HepG2 (cell line): ENCODE measurements at regions not wholly inside any gene's neighbourhood (a gene's known extent, or its start where the extent isn't known, plus 50 kb on each side); places are given as distances from the start of the nearest gene placed in this dataset.

Source experiments
- ATAC-seq: fragments of 200-7000 bp; cut with Tn5 transposase; 3 replicates; pipeline ENCODE4 v1.9.1; 2020; ENCODE audit warnings: mild to moderate bottlenecking, moderate library complexity
- BruUV-seq: library from RNA; stranded (reverse); fragments of 400-500 nt; replicated peaks from 2 replicates; lab custom pipeline; 2021; lab: Mats Ljungman, UMichigan
- CTCF ChIA-PET: fragments of 300-600 bp; formaldehyde crosslinking; extraction: SDS; loops from one replicate; lab custom pipeline; 2021; ENCODE audit warnings: low total read pairs, inconsistent platforms, low intra/inter-chr PET ratio; lab: Yijun Ruan, JAX
- POLR2A ChIA-PET: fragments of 350-600 bp; sonication (Branson Sonifier 250); formaldehyde crosslinking; loops from one replicate; lab custom pipeline; 2020; ENCODE audit warnings: antibody characterized with exemption, inconsistent platforms; lab: Yijun Ruan, JAX
- DNase-seq: peaks from one replicate; pipeline ENCODE4 v3.0.0-alpha.2; 2015; ENCODE audit warnings: low spot score
- FAIRE-seq: peaks from 3 replicates; lab custom pipeline; 2011; peaks lifted over from hg19 to GRCh38; lab: Jason Lieb, UNC
- H2AFZ ChIP-seq: one replicate; pipeline ENCODE4 v1.6.1; 2011; ENCODE audit warnings: low read length, inconsistent platforms
- H3K27ac ChIP-seq: fragments of 300-600 bp; 3 replicates; pipeline ENCODE4 v1.8.0; 2011; ENCODE audit warnings: mixed run types, mild to moderate bottlenecking, mixed read lengths, low read length, inconsistent platforms; ENCODE audit not compliant: insufficient read depth; ENCODE audit errors: extremely low read length
- H3K27me3 ChIP-seq, 2 experiments: fragments of 200-600 bp in 1 of 2; 2 replicates in 1 of 2; 3 replicates in 1 of 2; pipeline versions ENCODE4 v1.6.0 to v1.8.0; 2011; ENCODE audit warnings: low read length in 2 of 2, mild to moderate bottlenecking in 2 of 2, moderate library complexity in 2 of 2, inconsistent platforms in 1 of 2; ENCODE audit not compliant: insufficient read depth in 2 of 2, control insufficient read depth in 1 of 2
- H3K36me3 ChIP-seq, 2 experiments: fragments of 200-600 bp in 1 of 2; replicated peaks in 1 of 2; 2 replicates in 1 of 2; 3 replicates in 1 of 2; pipeline versions ENCODE4 v1.5.1 to v1.8.0; 2011; ENCODE audit warnings: low read length in 2 of 2, inconsistent platforms in 1 of 2; ENCODE audit not compliant: insufficient read depth in 2 of 2, control insufficient read depth in 1 of 2
- H3K4me1 ChIP-seq: 2 replicates; pipeline ENCODE4 v1.5.1; 2012; ENCODE audit warnings: low read length, inconsistent platforms; ENCODE audit not compliant: insufficient read depth
- H3K4me2 ChIP-seq: 2 replicates; pipeline ENCODE4 v1.6.0; 2011; ENCODE audit warnings: low read depth, low read length, inconsistent platforms
- H3K4me3 ChIP-seq, 3 experiments: fragments of 200-600 bp in 1 of 3; sonication (generic), shearing (Covaris generic) in 1 of 3; replicated peaks in 1 of 3; 2 replicates each; pipeline ENCODE4 v1.5.1; 2011 to 2016; ENCODE audit warnings: low read length in 3 of 3, inconsistent platforms in 2 of 3, low read depth in 2 of 3, mild to moderate bottlenecking in 2 of 3, control low read depth in 1 of 3, mixed read lengths in 1 of 3; ENCODE audit not compliant: insufficient read depth in 1 of 3
- H3K79me2 ChIP-seq: one replicate; pipeline ENCODE4 v1.6.1; 2011; ENCODE audit warnings: low read length, inconsistent platforms; ENCODE audit not compliant: insufficient read depth
- H3K9ac ChIP-seq: 2 replicates; pipeline ENCODE4 v1.6.0; 2011; ENCODE audit warnings: mild to moderate bottlenecking, low read depth, low read length, inconsistent platforms; ENCODE audit not compliant: insufficient read depth
- H3K9me3 ChIP-seq: 2 replicates; pipeline ENCODE4 v1.5.1; 2012; ENCODE audit warnings: mild to moderate bottlenecking, low read length
- H4K20me1 ChIP-seq: 2 replicates; pipeline ENCODE4 v1.6.0; 2011; ENCODE audit warnings: inconsistent platforms, mild to moderate bottlenecking, low read length, moderate library complexity; ENCODE audit not compliant: insufficient read depth
- ELF4 ChIP-seq: sonication (generic); formaldehyde crosslinking; IDR thresholded peaks from 2 replicates; pipeline ENCODE4 v1.5.0; 2020; ENCODE audit warnings: missing genetic modification reagents, mild to moderate bottlenecking, moderate library complexity, borderline replicate concordance
- KDM5A ChIP-seq: fragments of 200-600 bp; sonication (generic); IDR thresholded peaks from 2 replicates; pipeline ENCODE4 v1.7.0; 2018; ENCODE audit warnings: antibody characterized with exemption, mild to moderate bottlenecking, low read length, borderline replicate concordance
- PAWR ChIP-seq: sonication (generic); formaldehyde crosslinking; IDR thresholded peaks from 2 replicates; pipeline ENCODE4 v1.4.0; 2020; ENCODE audit warnings: missing genetic modification reagents, mild to moderate bottlenecking, borderline replicate concordance
- ZFP36 ChIP-seq: fragments of 150-350 bp; IDR thresholded peaks from 2 replicates; pipeline ENCODE4 v1.6.1; 2018; ENCODE audit warnings: borderline replicate concordance, low read length, low read depth; ENCODE audit not compliant: partially characterized antibody
- ZMYM4 ChIP-seq: sonication (generic); formaldehyde crosslinking; IDR thresholded peaks from 2 replicates; pipeline ENCODE4 v1.8.1; 2023; ENCODE audit warnings: mild to moderate bottlenecking, missing genetic modification reagents
- ZNF546 ChIP-seq: sonication (generic); formaldehyde crosslinking; conservative IDR thresholded peaks from 2 replicates; pipeline ENCODE4 v1.8.1; 2023; ENCODE audit warnings: mild to moderate bottlenecking, missing genetic modification reagents
- ZNF7 ChIP-seq: IDR thresholded peaks from 2 replicates; pipeline ENCODE4 v1.6.1; 2016; ENCODE audit warnings: missing biosample characterization, missing genetic modification reagents
- ZSCAN29 ChIP-seq: sonication (generic); formaldehyde crosslinking; conservative IDR thresholded peaks from 2 replicates; pipeline ENCODE4 v1.4.0; 2020; ENCODE audit warnings: mild to moderate bottlenecking, missing genetic modification reagents
- WGBS: methylation state at CpG from one replicate; pipeline ENCODE4 v1.1.6; 2017; ENCODE audit warnings: low lambda C conversion rate; 5-methylcytosine and 5-hydroxymethylcytosine counted together
- in situ Hi-C: cut with HindIII; loops from 2 replicates; pipeline ENCODE4 v1.10.0; 2017; ENCODE audit warnings: low pct_unique_long_range_greater_than_20kb; ENCODE audit not compliant: extremely low pct_ligation_motif_present
- intact Hi-C: fragments of 100-400 bp; cut with micrococcal nuclease; formaldehyde crosslinking; loops from one replicate; pipeline ENCODE4 v1.10.0; 2022; ENCODE audit not compliant: unreplicated experiment
- TF ChIP-seq, protein P1 (sequence below): sonication (generic); formaldehyde crosslinking; IDR thresholded peaks from 2 replicates; pipeline ENCODE4 v1.5.0; 2020; ENCODE audit warnings: mild to moderate bottlenecking, missing genetic modification reagents, borderline replicate concordance
- TF ChIP-seq, protein P2 (sequence below): sonication (generic); formaldehyde crosslinking; IDR thresholded peaks from 2 replicates; pipeline ENCODE4 v1.4.0; 2020; ENCODE audit warnings: missing genetic modification reagents

DNA sequence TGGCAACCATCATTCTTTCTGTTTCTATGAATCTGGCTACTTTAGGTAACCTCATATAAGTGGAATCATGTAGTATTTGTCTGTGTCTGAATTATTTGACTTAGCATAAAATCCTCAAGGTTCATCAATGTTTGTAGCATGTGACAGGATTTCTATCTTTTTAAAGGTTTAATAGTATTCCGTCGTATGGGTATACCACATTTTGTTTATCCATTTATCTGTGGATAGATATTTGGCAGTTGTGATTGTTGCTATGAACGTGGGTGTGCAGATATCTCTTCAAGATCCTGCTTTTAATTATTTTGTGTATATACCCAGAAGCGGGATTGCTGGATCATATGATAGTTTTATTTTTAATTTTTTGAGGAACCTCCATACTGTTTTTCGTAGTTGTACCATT, 421.7 kb downstream of the PCNX1 start:
- 98% methylated on average over 5 of the region's 5 CpGs for WGBS
- DNase-seq (no peak), FAIRE-seq (no peak), ATAC-seq (no peak)
- no peak for TF ChIP-seq ZSCAN29 (CRISPR knock-in tag)
- no peak for TF ChIP-seq ZMYM4 (CRISPR knock-in tag)
- TF ChIP-seq PAWR (CRISPR knock-in tag) = no peak
- TF ChIP-seq ZFP36 = no peak
- TF ChIP-seq ZNF7 (CRISPR knock-in tag) = no peak
- TF ChIP-seq KDM5A = no peak
- TF ChIP-seq, protein P1, sequence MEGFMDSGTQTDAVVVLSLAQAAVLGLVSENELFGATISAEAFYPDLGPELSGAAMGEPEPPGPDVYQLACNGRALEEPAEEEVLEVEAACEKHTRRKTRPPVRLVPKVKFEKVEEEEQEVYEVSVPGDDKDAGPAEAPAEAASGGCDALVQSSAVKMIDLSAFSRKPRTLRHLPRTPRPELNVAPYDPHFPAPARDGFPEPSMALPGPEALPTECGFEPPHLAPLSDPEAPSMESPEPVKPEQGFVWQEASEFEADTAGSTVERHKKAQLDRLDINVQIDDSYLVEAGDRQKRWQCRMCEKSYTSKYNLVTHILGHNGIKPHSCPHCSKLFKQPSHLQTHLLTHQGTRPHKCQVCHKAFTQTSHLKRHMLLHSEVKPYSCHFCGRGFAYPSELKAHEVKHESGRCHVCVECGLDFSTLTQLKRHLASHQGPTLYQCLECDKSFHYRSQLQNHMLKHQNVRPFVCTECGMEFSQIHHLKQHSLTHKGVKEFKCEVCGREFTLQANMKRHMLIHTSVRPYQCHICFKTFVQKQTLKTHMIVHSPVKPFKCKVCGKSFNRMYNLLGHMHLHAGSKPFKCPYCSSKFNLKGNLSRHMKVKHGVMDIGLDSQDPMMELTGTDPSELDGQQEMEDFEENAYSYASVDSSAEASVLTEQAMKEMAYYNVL (CRISPR knock-in tag) = no peak
- TF ChIP-seq, protein P2, sequence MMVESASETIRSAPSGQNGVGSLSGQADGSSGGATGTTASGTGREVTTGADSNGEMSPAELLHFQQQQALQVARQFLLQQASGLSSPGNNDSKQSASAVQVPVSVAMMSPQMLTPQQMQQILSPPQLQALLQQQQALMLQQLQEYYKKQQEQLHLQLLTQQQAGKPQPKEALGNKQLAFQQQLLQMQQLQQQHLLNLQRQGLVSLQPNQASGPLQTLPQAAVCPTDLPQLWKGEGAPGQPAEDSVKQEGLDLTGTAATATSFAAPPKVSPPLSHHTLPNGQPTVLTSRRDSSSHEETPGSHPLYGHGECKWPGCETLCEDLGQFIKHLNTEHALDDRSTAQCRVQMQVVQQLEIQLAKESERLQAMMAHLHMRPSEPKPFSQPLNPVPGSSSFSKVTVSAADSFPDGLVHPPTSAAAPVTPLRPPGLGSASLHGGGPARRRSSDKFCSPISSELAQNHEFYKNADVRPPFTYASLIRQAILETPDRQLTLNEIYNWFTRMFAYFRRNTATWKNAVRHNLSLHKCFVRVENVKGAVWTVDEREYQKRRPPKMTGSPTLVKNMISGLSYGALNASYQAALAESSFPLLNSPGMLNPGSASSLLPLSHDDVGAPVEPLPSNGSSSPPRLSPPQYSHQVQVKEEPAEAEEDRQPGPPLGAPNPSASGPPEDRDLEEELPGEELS (CRISPR knock-in tag) = no peak
- no peak for TF ChIP-seq ZNF546
- no peak for TF ChIP-seq ELF4 (CRISPR knock-in tag)
- in situ Hi-C loops (no loop called here), intact Hi-C loops (no loop called here)
- no peak overlapping the region for H3K27ac ChIP-seq
- no peaks in the 10 kb centered on the region for H3K27me3 ChIP-seq
- no TSS peak for BruUV-seq
- no peak overlapping the region for H3K4me3 ChIP-seq
- H3K4me1 ChIP-seq = peaks cover 30% of the 10 kb centered on the region
- H3K79me2 ChIP-seq = peaks cover 70% of the 10 kb centered on the region
- no peak overlapping the region for H3K4me2 ChIP-seq
- no peaks in the 10 kb centered on the region for H4K20me1 ChIP-seq
- POLR2A ChIA-PET = interaction anchor here (1.9 kb wide), 1 partner anchor 8 kb away, joined by 4 read pairs; no protein-coding TSS in a partner anchor
- no peaks in the 10 kb centered on the region; a peak in 1 of 5 replicates for H3K36me3 ChIP-seq
- no peaks in the 10 kb centered on the region for H3K9me3 ChIP-seq
- no peak overlapping the region for H3K9ac ChIP-seq
- H2AFZ ChIP-seq = no peak overlapping the region
- CTCF ChIA-PET = no interaction called here
